Right forelimb (tissue), 1 donor: ENCODE measurements at regions not wholly inside any gene's neighbourhood (a gene's known extent, or its start where the extent isn't known, plus 50 kb on each side); places are given as distances from the start of the nearest gene placed in this dataset.

Experiments
- DNase-seq: peaks from one replicate; pipeline ENCODE4 v3.0.0-alpha.2; 2018

DNA sequence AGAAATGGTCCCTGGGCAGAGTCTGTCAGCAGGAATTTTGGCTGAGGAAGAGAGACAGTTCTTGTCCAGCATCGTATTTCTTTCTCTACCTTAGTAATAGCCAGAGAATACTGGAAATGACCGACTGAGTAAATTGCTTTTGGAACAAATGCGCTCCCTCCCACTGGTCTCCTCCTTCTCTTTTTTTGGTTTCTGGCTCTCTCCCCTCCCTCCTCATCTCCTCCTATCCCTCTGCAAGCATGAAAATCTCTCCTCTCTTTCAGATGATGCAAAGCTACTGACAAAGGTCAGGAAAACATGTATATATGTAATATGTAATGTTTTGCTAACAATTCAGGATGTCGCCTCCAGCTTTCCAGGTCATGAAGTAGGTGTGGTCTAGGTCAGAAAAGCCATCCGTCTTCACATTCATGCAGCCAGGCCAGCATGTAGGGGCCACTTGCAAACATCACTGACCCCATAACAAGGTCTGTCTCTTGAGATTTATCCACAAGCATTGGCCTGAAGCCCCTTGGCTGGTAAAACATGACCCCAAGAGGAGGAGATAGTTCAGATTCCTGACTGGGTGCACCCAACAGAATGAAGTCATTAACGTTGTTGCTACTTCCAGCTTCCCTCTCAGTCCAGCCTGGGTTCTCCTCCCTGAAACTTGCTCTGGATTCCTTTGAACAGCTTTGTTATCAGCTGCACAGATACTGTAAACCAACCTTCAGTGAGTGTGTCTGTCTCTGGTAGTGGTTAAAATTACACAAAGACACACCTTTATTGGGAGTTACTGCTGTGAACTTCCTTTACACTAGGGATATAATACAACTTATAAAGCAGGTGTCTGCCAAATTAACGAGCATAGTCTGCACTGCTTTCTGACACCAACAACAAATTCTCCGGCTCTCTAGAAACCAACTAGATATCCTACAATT, 864.4 kb upstream of the KLHL29 start:
- DNase-seq = no peak

DNA sequence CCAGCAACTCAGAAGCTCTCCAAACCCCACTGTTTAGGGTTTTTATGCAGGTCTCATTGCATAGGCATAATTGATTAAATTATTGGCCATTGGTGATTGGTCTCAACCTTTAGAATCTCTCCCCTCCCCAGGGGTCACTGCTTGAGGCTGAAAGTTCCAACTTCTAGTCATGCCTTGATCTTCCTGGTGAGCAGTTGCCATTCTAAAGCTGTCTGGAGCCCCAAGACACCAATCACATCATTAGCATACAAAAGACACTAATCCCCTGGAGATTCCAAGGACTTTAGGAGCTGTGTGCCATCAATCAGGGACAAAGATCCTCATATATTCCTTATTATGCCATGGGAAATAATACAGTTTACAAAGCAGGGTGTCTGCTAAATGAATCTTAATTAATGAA, 863.4 kb upstream of the KLHL29 start:
- DNase-seq = no peak

DNA sequence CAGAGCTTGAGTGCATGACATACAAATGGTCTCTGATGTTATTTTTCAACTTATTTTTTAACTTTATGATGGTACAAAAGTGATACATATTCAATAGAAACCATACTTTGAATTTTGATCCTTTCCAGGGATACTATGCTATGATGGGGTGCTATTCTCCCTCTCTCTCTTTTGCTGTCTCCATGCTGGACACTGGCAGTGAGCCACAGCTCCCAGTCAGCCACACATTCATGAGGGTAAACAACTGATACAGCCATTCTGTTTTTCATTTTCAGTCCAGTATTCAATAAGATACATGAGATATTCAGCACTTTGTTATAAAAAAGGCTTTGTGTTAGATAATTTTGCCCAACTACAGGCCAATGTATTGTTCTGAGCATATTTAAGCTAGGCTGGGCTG, 859.3 kb upstream of the KLHL29 start:
- DNase-seq = no peak

DNA sequence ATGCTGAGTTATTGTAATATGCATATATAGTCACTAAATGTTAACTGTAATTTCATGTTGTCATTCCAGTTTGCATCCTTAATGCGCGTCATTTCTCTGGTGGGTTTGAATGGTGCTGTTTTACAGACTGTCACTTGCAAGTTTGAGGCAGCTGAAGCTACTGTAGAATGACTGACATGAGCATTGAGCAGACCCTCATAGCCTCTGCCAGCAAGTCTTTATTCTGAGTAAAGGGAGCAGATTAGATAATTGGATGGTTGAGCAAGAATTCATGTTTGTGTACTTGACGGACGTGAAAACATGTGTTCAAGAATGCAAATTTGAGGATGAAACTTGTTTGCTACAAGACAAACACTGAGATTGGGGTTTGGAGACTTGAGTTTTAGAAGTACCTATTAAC, 854.8 kb upstream of the KLHL29 start:
- DNase-seq = no peak

DNA sequence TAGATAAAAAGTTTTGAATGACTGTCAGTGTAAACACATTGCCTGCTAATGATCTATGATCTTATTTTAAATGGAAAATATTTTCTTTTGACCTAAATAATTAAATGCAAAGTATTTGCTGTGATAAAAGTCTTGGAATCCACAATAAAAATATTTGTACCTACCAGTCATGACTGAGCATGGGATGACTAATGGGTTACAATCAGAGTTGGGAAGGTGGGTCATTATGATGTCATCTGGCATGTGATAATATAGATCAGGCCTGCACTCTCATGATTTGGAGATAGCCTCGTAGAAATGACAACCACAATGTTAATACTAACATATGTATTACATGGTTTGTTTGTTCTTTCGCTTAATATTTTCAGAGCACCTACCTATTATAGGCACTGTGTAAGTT, 848.8 kb upstream of the KLHL29 start:
- no peak for DNase-seq

DNA sequence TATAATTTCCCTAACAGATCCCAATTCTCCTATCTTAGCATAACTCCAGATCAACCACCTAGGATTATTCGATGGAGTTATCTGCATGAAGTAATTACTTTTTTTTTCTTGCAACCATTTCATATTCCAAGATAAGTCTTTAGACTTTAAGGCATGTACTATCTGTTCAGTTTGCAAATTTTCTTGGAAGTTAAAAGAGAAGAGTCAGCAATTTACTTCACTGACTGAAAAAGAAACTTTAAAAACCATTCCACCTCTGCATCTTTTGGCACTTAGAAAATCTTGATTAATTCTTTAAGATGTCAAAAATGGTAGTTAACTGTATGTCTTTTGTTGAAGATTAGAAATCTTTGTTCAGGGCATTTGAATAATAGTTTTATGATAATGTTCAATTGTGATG, 830.5 kb upstream of the KLHL29 start:
- no peak for DNase-seq

DNA sequence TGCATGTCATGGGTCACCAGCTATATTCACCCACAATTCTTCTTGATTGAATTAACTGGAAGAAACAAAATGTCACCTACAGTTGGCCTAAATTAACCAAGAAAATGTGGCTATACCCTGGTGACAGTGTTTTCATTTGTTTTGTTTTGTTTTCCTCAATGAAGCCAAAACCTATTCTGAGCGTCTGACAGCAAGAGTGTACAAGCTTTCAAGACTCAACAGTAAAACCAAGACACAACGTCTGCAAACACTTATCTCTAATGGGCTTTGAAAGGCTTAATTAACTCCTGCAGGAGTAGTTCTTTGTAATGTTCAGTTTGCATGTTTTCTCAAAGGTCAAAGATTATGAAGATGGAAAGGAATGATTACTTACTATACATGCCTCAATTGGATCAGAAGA, 827.6 kb upstream of the KLHL29 start:
- DNase-seq = no peak

DNA sequence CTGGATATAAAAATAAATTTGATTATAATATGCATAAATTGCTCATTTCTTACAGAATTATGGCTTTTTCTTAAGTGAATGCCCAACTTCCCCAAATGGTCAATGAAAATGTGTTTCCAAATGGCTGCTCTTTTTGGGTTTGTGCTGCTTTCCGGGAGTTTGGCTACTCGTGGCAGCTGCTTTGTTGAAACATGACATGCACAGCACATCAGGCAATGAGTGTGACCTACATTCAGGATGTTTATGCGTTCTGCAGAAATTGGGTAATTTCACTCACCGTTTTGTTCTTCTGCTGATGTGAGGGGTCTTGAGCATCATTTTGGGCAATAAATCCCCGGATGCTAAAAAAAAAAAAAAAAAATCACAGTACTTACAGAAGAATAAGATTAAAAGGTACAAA, 825.0 kb upstream of the KLHL29 start:
- no peak for DNase-seq

DNA sequence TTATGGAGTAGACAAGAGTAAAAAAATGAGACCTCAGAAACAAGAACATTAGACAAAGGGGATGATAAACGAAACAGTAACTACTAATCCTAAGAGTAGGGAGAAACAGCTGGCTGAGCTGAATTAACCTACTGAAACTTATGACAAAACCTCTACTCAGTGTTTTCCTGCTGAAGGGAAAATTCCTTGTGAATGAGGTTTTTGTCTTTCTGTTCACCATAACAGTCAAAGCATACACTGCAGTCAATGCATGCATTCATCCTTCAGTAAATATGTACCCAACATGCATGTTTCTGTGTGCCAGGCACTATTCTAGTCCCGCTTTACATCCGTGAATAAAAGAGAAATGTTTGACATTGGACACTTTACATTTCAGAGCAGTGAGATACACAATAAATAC, 805.6 kb upstream of the KLHL29 start:
- DNase-seq = no peak

DNA sequence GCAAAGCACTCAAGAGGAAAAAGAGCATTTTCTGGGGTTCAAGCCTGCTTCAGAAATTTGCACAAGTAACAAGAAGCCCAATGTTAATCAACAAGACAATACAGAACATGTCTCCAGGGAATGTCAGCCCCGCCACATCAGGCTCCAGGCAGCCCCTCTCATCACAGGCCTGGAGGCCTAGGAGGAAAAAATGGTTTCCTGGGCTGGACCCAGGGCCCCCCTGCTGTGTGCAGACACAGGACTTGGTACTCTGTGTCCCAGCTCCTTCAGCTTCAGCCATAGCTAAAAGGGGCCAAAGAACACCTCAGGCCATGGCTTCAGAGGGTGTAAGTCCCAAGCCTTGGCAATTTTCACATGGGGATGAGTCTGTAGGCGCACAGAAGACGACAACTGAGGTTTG, 802.9 kb upstream of the KLHL29 start:
- DNase-seq = no peak

DNA sequence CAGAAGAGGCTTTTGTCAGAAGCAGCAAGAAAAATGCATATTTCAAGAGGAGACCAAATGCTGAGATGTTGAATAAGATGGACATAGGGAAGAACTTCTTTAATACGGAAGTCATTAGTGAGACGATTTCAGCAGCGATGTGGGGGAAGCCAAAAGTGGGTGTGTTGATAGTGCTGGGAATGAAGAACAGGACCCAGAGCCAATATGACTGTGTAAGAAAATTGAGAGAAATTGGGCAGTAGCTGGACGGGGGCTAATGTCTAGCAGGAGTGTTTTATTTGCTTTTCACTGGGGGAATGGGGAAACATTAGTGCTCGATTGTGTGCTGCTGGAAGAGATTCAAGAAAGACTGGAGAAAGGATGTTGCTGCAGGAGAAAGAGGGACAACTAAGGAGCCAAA, 788.7 kb upstream of the KLHL29 start:
- DNase-seq = no peak

DNA sequence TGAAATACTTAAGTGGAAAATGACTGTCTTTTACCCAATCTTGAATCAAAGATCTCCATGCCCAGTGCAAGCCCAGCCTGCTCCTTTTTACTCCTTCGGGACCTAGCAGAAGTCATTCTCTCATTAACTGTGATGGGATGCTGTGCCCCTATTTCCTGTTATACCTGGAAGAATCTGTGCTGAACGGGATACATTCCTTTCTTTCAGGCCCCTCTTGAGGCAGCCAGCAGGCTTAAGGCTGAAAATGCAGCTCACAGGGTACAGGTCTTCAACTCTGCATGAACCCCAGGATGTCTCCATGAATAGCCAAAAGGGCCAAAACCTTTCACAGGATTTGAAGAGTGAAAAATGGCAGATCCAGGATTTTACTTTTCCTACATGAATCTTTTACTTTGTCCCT, 784.8 kb upstream of the KLHL29 start:
- DNase-seq = no peak

DNA sequence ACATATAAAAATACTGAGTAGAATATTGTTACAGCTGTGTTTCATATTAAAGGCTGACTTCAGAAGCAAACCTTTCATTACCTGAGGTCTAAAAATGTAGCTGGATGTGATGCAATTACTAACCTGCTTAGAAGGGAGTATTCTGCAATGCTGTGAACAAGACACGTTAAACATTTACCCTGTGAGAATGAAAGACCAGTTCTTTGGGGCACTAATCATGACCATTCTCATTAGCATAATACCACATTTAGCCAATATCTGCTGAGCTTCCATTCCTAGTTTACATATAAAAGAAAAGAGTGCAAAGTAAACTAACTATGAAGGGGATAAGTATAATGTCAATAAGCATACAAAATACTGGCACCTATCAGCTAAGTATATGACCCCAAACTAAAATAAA, 784.0 kb upstream of the KLHL29 start:
- no peak for DNase-seq

DNA sequence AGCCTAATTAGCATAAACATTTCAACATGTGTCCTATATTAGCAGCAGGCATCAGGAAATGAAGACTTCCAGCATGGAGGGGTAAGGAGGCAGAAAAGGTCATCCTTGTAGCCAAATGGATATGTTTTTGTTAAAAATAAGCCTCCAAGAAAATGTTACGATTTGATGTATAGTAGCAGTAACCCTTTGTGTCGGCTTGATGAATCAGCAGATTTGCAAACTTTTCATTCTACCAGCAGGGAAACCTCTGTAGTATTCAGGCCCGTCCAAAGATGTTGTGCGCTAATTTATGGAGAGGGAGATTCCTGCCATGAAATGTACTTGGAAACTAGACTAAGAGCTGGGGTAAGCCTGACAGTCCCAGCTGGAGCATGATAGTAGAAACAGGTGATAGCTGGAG, 780.8 kb upstream of the KLHL29 start:
- no peak for DNase-seq

DNA sequence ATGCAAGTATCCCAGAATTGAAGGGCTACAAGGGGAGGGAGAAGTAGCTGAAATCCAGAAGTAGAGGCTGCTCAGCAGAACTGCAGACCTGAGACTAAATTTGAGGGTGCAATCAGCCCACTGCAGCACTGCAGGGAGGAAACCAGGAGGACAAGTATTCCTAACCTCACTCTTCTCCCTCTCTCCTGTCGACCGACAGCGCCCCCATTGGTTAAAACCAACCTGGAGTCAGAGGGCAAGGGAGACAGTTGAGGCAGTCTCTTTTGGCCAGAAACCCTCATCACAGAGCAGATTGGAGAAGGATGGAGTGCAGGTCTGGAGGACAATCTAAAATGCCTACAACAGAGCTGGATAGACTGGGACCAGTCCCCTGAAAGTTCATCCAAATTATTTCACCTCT, 768.9 kb upstream of the KLHL29 start:
- DNase-seq = no peak

DNA sequence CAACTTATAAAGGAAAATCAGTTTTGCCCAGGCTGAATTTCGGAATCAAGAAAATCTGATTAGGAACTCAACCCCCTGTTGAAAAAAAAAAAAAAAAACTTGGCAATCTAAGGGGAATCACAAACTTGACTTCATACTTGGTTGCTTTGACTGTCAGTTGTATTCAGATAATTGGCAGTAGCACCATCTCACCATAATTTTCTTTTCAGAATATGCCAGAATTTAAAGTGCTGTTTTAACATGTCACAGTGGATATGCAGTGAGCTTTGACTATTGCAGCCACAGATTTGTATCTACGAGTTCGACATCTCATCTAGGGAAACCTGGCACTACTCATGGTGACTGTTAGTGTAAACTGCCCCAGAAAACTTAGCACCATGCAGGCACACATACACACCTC, 761.4 kb upstream of the KLHL29 start:
- DNase-seq = no peak

DNA sequence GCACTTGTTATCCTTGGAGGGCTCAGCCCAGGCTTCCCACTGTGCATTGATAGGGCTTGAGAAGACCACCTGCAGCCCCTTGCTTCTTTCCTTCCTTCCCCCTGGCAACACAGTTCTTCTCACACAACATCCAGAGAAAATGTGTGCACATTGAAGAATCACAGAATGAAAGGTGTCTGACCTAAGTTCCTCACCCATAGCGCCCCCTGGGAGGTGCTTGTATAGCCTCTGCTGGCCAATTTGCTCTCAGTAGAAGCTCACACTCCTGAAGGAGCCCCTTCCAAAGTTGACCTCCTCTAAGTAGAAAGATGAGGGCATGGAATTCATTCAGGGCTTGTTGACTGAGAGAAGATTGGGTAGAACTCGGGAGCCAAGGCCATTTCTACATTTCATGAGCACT, 758.4 kb upstream of the KLHL29 start:
- no peak for DNase-seq

DNA sequence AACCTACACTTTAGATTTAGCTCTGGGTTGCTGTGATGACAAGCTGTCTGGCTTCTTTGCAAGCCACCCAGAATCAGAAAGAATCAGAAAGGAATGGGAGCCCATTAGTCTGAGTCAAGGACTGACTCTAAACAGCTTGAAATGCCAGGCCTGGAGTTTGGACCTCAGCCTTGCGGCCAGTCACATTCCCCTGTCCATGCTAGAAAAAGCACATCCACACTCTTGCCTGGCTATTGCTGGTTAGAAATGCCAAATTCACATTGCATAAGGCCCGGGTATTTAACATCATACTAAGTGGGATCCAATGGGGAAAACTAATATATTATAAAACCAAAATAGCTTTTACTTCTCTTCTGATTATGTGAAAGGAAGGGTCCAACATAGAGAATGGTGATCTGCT, 756.8 kb upstream of the KLHL29 start:
- DNase-seq = no peak

DNA sequence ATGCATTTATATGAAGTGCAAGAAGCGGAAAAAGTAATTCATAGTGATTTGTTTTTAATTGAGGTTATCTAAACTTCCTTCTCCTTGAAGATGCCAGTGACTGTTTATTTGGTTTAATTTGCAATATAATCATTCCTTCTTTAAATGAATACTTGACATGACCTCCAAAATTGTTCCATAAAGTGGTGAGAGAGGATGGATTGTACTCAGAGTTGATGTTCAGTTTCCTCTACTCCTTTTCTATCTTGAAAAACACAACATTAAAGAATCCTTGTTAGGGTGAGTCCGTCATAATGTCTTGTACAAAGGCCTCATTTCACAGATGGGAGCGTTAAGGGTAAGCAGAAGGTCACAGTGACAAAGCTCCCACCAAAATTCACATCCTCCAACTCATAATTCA, 756.1 kb upstream of the KLHL29 start:
- DNase-seq = no peak

DNA sequence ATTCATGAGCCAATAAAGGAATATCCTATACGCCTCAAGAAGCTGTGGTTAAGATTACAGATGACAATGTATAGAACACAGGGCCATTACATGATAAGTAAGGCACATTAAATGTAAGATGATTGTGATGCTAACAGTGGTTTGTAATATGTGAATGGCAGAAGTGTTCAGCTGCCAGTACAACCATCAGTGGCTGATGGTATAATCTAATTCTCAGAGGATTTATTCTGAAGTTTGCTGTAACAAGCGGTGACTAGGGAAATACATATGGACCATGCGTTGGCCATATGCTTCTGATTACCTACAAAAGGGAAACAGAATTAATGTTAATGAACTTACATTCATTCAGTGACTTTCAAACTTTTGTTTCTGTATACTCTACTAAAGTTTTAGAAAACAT, 750.8 kb upstream of the KLHL29 start:
- no peak for DNase-seq

DNA sequence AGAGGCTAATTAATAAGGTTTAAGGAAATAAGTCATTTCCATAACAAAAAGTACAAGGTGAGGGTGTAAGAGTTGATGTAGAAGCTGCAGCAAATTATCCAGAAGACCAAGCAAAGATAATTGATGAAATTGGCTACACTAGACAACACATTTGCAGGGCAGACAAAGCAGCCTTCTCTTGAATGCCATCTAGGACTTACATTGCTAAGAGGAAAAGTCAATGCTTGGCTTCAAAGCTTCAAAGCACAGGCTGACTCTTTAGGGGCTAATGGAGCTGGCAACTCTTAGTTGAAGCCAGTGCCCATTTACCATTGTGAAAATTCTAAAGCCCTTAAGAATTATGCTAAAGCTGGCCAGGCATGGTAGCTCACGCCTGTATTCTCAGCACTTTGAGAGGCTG, 728.6 kb upstream of the KLHL29 start:
- no peak for DNase-seq

DNA sequence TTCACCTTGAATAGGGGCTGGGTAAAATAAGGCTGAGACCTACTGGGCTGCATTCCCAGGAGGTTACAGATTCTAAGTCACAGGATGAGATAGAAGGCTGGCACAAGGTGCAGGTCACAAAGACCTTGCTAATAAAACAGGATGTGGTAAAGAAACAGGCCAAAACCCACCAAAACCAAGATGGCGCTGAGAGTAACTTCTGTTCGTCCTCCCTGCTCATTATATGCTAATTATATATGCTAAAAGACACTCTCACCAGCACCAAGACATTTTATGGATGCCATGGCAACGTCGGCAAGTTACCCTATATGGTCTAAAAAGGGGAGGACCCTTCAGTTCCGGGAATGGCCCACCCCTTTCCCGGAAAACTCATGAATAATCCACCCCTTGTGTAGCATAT, 711.5 kb upstream of the KLHL29 start:
- DNase-seq = no peak

DNA sequence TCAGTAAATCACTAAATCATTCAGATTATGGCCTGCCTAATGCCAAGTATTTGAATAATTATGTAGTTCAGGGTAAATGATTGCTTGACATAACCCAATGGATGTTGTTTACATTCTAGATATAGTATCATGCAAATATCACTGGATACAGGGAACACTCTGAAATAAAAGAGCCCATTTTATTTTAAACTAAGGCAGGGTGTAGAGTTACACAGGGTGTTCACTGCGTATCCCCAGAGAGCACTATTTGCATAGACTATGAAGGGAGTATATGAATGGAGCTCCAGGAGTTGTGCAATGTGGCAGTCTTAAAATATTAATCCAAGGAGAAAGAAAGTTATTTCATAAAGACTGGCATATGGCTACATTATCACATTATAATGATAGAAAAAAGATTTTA, 701.1 kb upstream of the KLHL29 start:
- no peak for DNase-seq

DNA sequence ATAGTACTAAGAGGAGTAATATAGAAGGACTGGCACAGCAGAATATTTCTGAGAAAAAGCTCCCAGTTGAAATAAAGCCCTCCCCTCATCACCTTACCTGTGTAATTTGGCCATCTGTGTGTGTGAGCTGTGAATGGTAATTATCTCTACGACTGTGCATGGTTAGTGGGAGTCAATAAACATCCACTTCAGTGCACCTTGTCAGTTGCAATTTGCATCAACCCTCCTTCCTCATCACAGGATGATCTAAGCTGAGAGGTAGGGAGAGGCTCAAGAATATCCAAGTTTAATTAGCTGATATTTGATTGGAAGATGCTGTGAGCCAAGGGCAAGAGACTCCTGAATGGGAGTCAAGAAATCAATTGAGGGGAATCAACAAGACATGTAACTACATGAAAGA, 694.9 kb upstream of the KLHL29 start:
- DNase-seq = no peak

DNA sequence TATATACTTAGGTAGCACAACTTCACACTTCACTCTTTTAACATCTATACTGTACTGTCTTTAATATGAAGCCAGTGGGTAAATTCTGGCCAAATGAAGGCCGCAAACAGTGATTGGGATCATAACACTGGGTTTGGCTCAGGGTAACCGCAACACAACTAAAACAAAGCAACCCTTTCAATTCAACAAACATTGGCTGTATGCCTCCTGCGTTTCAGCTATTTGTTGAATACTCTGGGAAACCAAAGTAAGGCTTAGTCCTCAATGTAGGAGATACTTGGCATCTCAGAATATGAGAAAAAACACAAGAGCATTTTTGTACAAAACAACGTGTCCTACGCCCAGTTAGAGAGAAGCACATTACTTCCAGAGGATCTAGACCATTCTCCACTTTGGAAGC, 693.3 kb upstream of the KLHL29 start:
- no peak for DNase-seq
